ENCODE measurements at regions not wholly inside any gene's neighbourhood (a gene's known extent, or its start where the extent isn't known, plus 50 kb on each side); places are given as distances from the start of the nearest gene placed in this dataset.

DNA sequence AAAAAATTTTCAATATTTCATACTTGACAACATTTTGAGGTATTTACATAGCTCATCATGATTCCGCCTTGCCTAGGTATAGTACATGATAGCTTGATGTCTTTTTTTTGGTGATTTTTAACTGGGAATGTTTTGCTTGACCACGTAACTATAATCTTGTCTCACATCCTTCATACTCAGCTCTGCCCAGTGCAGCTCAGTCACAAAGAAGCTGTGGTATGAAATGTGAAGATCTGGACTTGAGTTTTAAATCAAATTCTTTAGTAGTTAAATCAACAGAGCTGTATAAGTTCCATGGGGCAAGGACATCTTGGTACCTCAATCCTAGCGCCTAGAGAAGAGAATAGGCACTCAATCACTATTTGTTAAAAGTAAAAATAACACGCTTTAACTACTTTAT is 276.3 kb upstream of the DKK2 start:
- POLR2A ChIA-PET = no interaction called here
- dilution Hi-C loops (cut with MboI; ENCODE audit: extremely low pct_ligation_motif_present, low sequenced_read_pairs) = no loop called here
- no peak overlapping the region for H3K9ac ChIP-seq (replicated peaks; ENCODE audit: extremely low read depth, insufficient read depth, low read length)
- no peaks in the 10 kb centered on the region for H3K4me1 ChIP-seq (ENCODE audit: control insufficient read depth, extremely low read depth, insufficient read depth, low read length)
- no peaks in the 10 kb centered on the region for H3K9me1 ChIP-seq (replicated peaks; ENCODE audit: control insufficient read depth, extremely low read depth, insufficient read depth, low read length)
- H3K4me3 ChIP-seq (replicated peaks in 1 of 3; ENCODE audit: insufficient read depth in 1 of 3, low read depth in 1 of 3, low read length in 3 of 3) = no peak overlapping the region
- CTCF ChIA-PET = no interaction called here
- no peak overlapping the region for H3K27ac ChIP-seq (ENCODE audit: insufficient read depth, low read depth, low read length)
- no peaks in the 10 kb centered on the region for H4K20me1 ChIP-seq (replicated peaks; ENCODE audit: control insufficient read depth, extremely low read depth, insufficient read depth, low read length)
- no peaks in the 10 kb centered on the region for H3K9me3 ChIP-seq (replicated peaks; ENCODE audit: control insufficient read depth, insufficient read depth, low read length)
- H3K79me2 ChIP-seq (ENCODE audit: control insufficient read depth, insufficient read depth, low read length) = no peaks in the 10 kb centered on the region
- DNase-seq (ENCODE audit: low read depth, low spot score) = no peak
- H3K4me2 ChIP-seq (ENCODE audit: insufficient read depth, low read length) = no peak overlapping the region
- no peak for TF ChIP-seq FOS (IDR thresholded peaks at IDR 0.05; ENCODE audit: borderline replicate concordance, insufficient read depth, low read length)
- H3K36me3 ChIP-seq (ENCODE audit: control insufficient read depth in 2 of 2, extremely low read depth in 1 of 2, insufficient read depth in 2 of 2, low read length in 2 of 2) = no peaks in the 10 kb centered on the region
- H2AFZ ChIP-seq (ENCODE audit: low read depth, low read length) = no peak overlapping the region
- no peak for FAIRE-seq
- BruUV-seq (replicated peaks) = no TSS peak
- intact Hi-C loops (cut with micrococcal nuclease) = no loop called here
- no peaks in the 10 kb centered on the region for H3K27me3 ChIP-seq (ENCODE audit: control insufficient read depth in 2 of 2, insufficient read depth in 2 of 2, low read length in 2 of 2)

DNA sequence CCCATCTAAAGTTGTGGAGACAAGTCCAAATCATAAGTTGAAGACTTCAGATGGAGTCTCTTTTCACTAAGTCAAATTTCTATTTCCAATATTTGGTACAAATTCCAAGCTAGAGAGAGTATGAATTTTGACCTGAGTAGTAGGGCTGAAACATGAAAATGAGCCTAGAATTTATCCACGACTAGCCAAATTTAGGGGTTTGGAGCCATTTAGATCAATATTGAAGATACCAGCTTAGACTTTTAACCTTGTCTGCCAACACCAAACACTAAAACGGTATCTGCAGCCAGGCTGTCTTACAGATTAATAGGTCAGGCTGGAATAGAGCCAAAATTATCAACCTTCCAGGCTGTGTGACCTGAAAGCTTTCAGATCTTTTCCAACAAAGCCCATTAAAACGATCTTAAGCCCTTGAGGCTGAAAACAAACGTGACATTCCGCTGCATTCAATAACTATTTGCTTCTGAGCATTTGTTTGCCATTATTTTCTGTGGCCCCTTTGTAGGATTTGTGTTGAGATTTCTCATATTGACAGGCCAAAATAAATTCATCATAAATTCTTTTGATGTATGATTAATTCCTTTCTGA is 268.7 kb upstream of the DKK2 start:
- no peaks in the 10 kb centered on the region for H3K27me3 ChIP-seq (ENCODE audit: control insufficient read depth in 2 of 2, insufficient read depth in 2 of 2, low read length in 2 of 2)
- no peak overlapping the region for H3K27ac ChIP-seq (ENCODE audit: insufficient read depth, low read depth, low read length)
- no peak overlapping the region for H3K9ac ChIP-seq (replicated peaks; ENCODE audit: extremely low read depth, insufficient read depth, low read length)
- no peak overlapping the region for H3K4me3 ChIP-seq (replicated peaks in 1 of 3; ENCODE audit: insufficient read depth in 1 of 3, low read depth in 1 of 3, low read length in 3 of 3)
- H3K4me2 ChIP-seq (ENCODE audit: insufficient read depth, low read length) = no peak overlapping the region
- TF ChIP-seq POLR2AphosphoS5 (IDR thresholded peaks at IDR 0.05; ENCODE audit: insufficient read depth, low read depth, low read length) = no peak
- no peak for TF ChIP-seq EZH2 (IDR thresholded peaks at IDR 0.05; ENCODE audit: borderline replicate concordance, low read depth, low read length, severe bottlenecking)
- no peak for TF ChIP-seq POLR2A (IDR thresholded peaks at IDR 0.05; ENCODE audit: low read depth, low read length)
- TF ChIP-seq JUN (IDR thresholded peaks at IDR 0.05; ENCODE audit: borderline replicate concordance, insufficient read depth, insufficient read length, low read depth) = no peak
- dilution Hi-C loops (cut with MboI; ENCODE audit: extremely low pct_ligation_motif_present, low sequenced_read_pairs) (no loop called here), intact Hi-C loops (cut with micrococcal nuclease) (no loop called here)
- no peaks in the 10 kb centered on the region for H3K4me1 ChIP-seq (ENCODE audit: control insufficient read depth, extremely low read depth, insufficient read depth, low read length)
- FAIRE-seq = no peak
- CTCF ChIA-PET = no interaction called here
- H3K79me2 ChIP-seq (ENCODE audit: control insufficient read depth, insufficient read depth, low read length) = no peaks in the 10 kb centered on the region
- H3K9me3 ChIP-seq (replicated peaks; ENCODE audit: control insufficient read depth, insufficient read depth, low read length) = no peaks in the 10 kb centered on the region
- DNase-seq (ENCODE audit: low read depth, low spot score) = no peak
- no peaks in the 10 kb centered on the region for H3K9me1 ChIP-seq (replicated peaks; ENCODE audit: control insufficient read depth, extremely low read depth, insufficient read depth, low read length)
- H2AFZ ChIP-seq (ENCODE audit: low read depth, low read length) = no peak overlapping the region
- no peaks in the 10 kb centered on the region for H4K20me1 ChIP-seq (replicated peaks; ENCODE audit: control insufficient read depth, extremely low read depth, insufficient read depth, low read length)
- POLR2A ChIA-PET = no interaction called here
- H3K36me3 ChIP-seq (ENCODE audit: control insufficient read depth in 2 of 2, extremely low read depth in 1 of 2, insufficient read depth in 2 of 2, low read length in 2 of 2) = no peaks in the 10 kb centered on the region
- no TSS peak for BruUV-seq (replicated peaks)
